GM12892 (cell line): ENCODE measurements at regions not wholly inside any gene's neighbourhood (a gene's known extent, or its start where the extent isn't known, plus 50 kb on each side); places are given as distances from the start of the nearest gene placed in this dataset.

ENCODE experiments used
- POLR2A ChIP-seq: IDR thresholded peaks from 2 replicates; pipeline ENCODE4 v1.6.1; 2011; ENCODE audit warnings: low read depth, low read length, control low read depth
- POLR2AphosphoS5 ChIP-seq: IDR thresholded peaks from 2 replicates; pipeline ENCODE4 v1.6.1; 2011; ENCODE audit warnings: low read depth, low read length, control low read depth

DNA sequence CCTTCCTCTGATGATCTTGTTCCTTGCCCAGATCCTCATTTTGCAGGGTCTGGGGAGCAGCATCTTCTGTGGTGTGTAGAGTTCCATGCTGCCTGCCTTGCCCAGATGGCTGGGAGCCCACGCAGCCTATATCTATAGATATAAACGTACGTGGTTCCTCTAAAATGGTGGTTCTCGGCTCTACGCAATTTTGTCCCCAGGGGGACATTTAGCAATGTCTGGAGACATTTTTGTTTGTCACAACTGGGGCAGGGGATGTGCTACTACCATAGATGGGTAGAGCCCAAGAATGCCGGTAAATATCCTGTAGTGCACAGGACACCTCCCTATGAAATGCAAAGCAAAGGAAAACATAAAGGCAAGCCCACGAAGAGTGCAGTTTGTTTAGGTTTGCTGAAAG is 98.4 kb upstream of the SPACA1 start:
- TF ChIP-seq POLR2A: no peak
- no peak for TF ChIP-seq POLR2AphosphoS5
